Activated CD4-positive, alpha-beta T cell treated with anti-CD3 and anti-CD28 coated beads for 1 hour (primary cell): ENCODE measurements at regions not wholly inside any gene's neighbourhood (a gene's known extent, or its start where the extent isn't known, plus 50 kb on each side); places are given as distances from the start of the nearest gene placed in this dataset.
"Not testable (repeated sequence)": the region's sequence is repeated elsewhere in the genome, so short reads cannot be mapped to it uniquely, and the experiment has no call there.

ENCODE experiments used
- DNase-seq: peaks from one replicate; pipeline ENCODE4 v3.0.0-alpha.2; 2020

GRCh38 chr3:72031581-72031980, 246.6 kb upstream of the PROK2 start:
- no peak for DNase-seq

GRCh38 chr3:72030296-72030695, 245.3 kb upstream of the PROK2 start:
- DNase-seq: not testable (repeated sequence)

DNA sequence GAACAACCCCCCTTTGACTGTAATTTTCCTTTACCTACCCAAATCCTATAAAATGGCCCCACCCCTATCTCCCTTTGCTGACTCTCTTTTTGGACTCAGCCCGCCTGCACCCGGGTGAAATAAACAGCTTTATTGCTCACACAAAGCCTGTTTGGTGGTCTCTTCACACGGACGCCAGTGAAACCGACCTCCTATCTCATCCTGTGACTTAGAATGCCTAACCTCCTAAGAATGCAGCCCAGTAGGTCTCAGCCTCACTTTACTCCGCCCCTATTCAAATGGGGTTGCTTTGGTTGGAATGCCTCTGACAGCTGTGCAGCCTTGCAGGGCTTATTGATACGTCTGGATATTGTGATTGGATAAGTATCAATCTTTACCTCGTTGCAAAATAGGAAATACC, 243.8 kb upstream of the PROK2 start:
- not testable (repeated sequence) for DNase-seq

GRCh38 chr3:72028307-72028706, 243.4 kb upstream of the PROK2 start:
- DNase-seq: not testable (repeated sequence)

DNA sequence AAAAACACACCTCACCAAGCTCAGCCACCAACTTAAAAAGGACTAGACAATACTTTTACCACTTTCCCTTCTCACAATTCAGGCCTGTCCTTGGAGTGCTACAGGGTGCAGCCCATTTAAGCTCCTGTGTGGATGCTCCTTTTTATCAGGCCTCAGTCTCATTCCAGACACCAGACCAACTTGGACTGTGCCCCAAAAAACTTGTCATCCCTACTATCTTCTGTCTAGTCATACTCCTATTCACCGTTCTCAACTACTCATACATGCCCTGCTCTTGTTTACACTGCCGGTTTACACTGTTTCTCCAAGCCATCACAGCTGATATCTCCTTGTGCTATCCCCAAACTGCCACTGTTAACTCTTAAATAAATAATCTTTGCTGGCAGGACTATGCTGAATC, 242.8 kb upstream of the PROK2 start:
- not testable (repeated sequence) for DNase-seq

- no peak for DNase-seq
Observed at GRCh38 chr3:72022027-72022426, 237.1 kb upstream of the PROK2 start.

GRCh38 chr3:72021531-72021930, 236.6 kb upstream of the PROK2 start:
- DNase-seq: no peak

DNA sequence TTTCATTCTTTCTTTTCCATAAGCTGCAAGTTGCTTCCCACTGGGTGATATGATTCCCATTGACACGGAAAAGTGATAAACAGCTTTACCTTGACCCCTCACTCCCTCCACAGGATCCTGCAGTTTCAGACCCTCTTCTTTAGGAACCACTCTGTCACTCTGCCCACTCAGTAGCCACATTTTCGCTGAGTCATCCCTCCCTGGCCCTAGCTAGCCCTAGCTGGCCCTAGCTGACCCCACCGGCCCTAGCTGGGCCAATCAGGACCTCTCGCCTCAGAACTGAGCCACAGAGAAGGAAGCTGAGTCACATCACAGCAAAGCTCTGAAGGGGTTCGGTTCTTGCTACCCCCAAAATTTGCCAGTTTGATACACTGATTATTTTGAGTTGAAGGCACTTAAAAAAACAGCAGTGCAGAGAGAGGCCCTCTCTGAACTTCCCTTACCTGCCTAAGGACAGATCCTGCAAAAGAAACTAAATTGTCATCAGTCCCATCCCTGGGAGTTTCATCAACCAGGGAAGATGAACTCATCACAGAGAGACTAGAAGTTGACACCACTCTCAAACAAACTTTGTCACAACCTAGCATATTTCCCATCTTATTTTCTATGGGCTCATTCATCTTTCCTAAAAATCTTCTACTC, 233.5 kb upstream of the PROK2 start:
- no peak for DNase-seq

- DNase-seq: no peak
Observed at GRCh38 chr3:72017935-72018334, 233.0 kb upstream of the PROK2 start.

GRCh38 chr3:72017311-72017710, 232.4 kb upstream of the PROK2 start:
- DNase-seq: no peak

DNA sequence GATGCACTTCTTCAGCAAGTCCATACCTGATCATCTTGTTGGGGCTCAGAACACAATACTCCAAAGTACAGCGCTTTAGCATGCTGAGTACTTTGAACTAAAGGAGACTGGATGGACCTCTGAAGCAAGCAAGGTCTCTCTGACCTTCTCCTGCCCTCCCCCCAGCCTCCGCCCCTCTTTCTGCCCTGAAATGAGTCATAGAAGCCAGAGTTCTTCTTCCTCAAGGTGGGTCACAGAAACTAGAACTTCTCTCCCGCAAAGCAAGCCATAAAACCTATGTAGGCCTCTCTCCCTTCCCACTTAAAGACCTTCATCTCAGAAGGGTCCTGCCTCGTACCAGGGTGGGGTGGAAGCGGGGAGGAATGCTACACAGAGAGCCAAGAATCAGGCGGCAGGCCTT, 230.5 kb upstream of the PROK2 start:
- DNase-seq: no peak

DNA sequence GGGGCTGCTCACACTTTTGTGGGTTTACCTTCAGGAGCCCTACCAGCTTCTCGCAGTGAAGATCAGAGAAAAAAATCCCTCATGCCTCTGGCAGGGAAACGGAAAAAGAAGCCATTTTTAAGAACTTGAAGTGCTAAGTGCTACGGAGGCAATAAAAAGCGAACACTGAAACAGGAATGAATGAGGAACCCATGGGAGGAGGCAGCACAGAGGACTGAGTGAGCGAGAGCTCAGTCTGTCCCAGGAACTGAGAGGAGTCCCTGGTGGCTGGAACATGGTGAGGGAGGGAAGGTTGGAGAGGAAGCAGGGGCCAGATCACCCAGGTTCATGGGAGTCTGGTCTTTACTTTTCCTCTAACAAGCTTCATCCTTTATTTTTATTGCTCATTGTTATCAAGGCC, 228.1 kb upstream of the PROK2 start:
- DNase-seq: no peak

- DNase-seq: no peak
Observed at GRCh38 chr3:72012363-72012762, 227.4 kb upstream of the PROK2 start.

DNA sequence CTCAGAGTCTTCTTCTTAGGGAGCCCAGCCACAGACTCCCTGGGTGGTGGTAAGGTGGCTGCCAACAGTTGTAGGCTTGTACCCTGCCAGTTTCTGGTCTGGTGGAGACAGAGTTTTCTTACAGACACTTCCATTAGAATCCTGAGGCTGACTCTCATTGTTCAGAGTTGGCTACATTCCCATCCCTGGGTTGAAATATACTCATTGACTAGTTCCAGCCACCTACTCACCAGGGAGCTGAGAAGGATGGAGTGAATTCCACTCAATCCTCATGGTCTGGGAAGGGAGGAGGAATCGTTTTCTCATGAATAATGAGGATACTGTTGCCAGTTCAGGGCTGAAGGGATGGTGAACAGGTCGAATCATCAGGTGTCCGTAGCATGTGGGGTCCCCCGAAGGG, 226.5 kb upstream of the PROK2 start:
- no peak for DNase-seq

DNA sequence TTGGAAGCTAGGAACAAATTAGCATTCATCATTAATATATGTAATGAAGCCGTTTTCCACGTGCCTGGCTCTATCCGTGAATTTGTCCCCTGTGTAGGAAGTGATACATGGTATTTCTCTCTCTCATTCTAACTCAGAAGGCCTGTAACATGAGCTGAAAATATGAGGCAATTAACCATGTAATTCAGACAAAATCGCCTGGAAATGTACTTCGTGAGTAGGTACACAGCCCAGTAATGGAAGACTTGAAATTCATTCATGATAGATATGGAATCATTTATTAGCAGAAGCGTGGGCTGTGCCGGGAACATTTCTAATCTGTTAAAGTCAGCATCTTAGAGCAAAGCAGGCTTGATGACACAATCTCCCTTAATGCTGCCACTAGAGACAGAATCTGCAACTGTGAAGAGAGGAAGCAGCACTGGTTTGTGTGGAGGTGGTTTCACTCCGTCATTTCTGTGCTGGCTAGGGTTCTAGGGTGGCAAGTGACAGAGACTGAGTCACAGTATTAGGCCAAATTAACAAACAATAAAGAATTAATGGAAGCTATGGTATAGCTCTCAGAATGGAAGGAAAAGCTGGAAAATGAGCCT, 225.0 kb upstream of the PROK2 start:
- DNase-seq: no peak

GRCh38 chr3:72008226-72008996, 223.5 kb upstream of the PROK2 start:
- no peak for DNase-seq

DNA sequence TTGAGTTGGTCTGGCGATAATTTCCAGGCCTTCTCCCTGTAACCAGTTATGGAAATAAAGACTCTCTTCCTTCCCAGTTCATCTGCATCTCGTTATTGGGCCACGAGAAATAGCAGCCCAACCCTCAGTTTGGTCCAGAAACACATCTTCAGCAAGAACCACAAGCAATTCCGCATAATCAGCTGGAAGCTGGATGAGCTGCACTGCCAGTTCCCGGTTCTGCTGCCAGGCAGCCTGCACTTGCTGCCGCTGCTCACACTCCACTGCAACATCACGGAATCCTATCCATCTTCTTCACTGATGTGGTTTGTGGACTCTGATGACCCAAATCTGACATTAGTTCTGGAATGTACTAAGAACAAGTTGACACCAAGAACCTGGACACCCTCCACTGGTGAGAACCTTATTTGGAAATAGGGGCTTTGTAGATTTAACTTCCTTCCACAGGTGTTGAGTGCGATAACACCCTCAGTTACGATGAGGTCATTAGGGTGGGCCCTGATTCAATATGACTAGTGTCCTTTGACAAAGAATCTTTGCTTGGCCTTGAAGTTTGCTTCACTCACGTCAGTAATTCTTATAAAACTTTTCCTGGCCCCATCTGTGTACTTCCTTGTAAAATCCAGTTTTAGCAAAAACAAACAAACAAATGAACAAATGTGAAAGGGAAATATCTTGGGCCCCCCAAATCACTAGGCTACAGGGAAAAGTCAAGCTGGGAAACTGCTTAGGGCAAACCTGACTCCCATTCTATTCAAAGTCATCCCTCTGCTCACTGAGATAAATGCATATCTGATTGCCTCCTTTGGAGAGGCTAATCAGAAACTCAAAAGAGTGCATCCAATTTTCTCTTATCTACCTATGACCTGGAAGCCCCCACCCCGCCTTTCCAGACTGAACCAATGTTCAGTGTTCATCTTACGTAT, 221.9 kb upstream of the PROK2 start:
- no peak for DNase-seq

DNA sequence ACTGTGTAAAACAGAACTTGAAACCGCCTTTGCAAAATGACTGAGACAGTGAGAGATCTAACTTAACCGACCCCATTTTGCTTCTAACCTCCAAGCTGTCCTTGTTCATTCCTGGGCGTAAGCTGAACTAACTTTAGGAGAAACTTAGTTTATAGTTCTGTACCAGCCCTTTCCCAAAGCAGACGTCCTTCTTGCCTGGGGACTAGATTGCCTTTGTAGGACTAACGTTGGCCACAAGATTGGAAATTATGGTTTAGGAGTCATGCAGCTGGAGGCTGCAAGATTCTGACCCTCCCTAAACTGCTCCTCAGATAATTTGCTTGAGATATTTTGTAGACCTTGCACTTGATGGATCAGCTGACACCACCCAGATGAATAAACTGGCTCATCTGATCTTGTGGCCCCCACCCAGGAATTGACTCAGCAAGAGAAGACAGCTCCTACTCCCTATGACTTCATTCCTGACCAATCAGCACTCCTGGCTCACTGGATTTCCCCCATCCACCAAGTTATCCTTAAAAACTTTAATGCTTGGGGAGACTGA, 219.9 kb upstream of the PROK2 start:
- no peak for DNase-seq

DNA sequence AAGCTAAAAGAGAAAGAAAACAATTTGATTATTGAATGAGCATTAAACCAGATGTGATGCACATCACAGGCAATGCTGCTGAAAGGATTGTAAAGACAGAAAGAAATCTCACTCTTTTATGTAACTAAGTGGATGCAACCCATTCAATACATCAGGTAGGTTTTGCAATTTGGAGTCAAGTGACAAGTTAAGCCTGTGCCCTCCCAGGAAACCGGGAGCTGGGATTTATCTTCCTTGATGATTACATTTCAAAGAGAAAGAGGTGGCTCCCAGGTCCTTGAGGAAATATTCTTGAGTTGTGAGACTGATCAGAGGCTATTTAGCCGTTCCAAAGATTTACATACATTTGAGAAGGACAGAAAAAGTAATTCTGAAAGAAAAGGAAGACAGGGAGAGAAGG, 219.0 kb upstream of the PROK2 start:
- no peak for DNase-seq

DNA sequence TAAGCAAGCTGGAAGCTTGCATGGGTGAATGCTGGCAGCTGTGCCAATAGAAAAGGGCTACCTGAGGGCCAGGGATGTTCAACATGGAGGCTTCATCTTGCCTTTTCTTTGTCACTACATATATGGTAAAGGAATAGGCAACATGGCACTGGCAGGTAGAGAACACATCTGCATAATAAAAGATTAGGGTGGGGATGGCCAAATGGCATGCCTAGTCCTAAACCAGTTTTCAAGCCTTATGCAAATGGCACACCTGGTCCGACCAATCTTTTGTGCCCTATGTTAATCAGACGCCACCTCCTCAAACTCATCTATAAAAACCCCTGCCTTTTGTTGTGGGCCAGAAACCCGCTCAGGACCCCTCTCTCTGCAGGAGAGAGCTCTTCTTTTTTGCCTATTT, 216.8 kb upstream of the PROK2 start:
- no peak for DNase-seq

- DNase-seq: no peak
Observed at GRCh38 chr3:71998995-71999673, 214.2 kb upstream of the PROK2 start.

DNA sequence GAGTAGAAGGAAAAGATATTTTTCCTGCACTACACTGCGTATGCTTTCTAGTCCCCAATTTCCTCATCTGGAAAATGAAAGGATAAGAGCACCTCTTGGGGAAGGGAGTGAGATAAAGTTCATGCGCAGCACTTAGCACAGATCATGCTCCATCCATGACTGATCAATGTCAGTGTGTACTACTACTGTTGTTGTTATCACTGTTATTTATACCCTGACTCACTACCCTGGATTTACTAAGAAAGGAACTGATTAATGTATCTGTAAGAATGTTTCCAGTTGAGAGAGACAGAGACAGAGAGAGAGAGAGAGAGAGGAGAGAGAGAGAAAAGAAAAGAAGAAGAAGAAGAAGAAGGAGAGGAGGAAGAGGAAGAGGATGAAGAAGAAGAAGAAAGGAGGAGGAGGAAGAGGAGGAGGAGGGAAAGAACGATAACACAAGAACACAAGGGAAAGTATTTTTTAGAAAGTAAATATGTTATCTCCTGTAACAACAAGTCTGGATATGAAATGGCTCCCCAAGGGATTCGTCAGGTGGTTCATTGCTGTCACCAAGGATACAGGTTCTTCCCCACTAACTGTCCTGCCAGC, 212.2 kb upstream of the PROK2 start:
- no peak for DNase-seq
